ENCODE measurements at regions not wholly inside any gene's neighbourhood (a gene's known extent, or its start where the extent isn't known, plus 50 kb on each side); places are given as distances from the start of the nearest gene placed in this dataset.

GRCh38 chr3:107468782-107469181 is 54.0 kb upstream of the BBX start:
- DNase-seq (ENCODE audit: low spot score): no peak

DNA sequence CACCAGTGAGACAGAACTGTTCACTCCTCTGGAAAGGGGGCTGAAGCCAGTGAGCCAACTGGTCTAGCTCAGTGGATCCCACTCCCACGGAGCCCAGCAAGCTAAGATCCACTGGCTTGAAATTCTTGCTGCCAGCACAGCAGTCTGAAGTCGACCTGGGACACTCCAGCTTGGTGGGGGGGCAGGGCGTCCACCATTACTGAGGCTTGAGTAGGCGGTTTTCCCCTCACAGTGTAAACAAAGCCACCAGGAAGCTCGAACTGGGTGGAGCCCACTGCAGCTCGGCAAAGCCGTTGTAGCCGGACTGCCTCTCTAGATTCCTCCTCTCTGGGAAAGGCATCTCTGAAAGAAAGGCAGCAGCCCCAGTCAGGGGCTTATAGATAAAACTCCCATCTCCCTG is 52.3 kb upstream of the BBX start:
- DNase-seq (ENCODE audit: low spot score): peak; percentile 31

Data from H4 (cell line).